IgD-negative memory B cell (primary cell): ENCODE measurements at regions not wholly inside any gene's neighbourhood (a gene's known extent, or its start where the extent isn't known, plus 50 kb on each side); places are given as distances from the start of the nearest gene placed in this dataset.

Source experiments
- H3K27ac Mint-ChIP-seq, 3 donors: one replicate each; pipeline ENCODE4 v1.8.0; 2020 to 2022; ENCODE audit warnings: mild to moderate bottlenecking in 3 of 3, mixed read lengths in 3 of 3, moderate library complexity in 1 of 3
- H3K27me3 Mint-ChIP-seq: one replicate; pipeline ENCODE4 v1.8.0; 2021; ENCODE audit warnings: mixed read lengths
- H3K36me3 Mint-ChIP-seq: one replicate; pipeline ENCODE4 v1.8.0; 2020; ENCODE audit warnings: mild to moderate bottlenecking, mixed read lengths
- H3K4me1 Mint-ChIP-seq, 3 donors: one replicate each; pipeline ENCODE4 v1.8.0; 2020 to 2022; ENCODE audit warnings: mixed read lengths in 3 of 3, mild to moderate bottlenecking in 1 of 3
- H3K4me3 Mint-ChIP-seq, 4 donors: one replicate each; pipeline ENCODE4 v1.8.0; 2020 to 2022; ENCODE audit warnings: mild to moderate bottlenecking in 4 of 4, mixed read lengths in 4 of 4, moderate library complexity in 3 of 4
- H3K9me3 Mint-ChIP-seq, 3 donors: one replicate each; pipeline ENCODE4 v1.8.0; 2020 to 2021; ENCODE audit warnings: mixed read lengths in 3 of 3, mild to moderate bottlenecking in 1 of 3

DNA sequence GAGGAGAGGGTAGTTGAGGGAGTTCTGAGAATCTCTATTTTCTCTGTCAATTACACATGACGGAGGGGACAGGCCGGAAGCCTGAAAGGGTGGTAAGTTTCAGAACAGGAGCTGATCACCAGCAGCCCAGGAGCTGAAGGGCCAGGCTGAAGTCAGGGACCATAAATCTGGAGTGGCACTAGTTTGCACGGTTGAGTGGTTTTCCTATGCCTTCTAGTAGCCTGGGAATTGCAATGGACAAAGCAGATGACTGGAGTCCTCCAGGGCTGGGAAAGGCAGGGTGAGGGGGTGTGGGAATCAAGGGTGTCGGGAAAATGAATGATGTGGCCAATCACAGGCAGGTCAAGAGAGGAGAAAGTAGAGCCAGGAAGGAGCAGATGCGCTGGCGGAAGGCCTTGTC lies 72.5 kb downstream of the MAGEF1 start:
- no peaks in the 10 kb centered on the region for H3K9me3 Mint-ChIP-seq
- peaks cover 1% of the 10 kb centered on the region for H3K36me3 Mint-ChIP-seq
- no peaks in the 10 kb centered on the region for H3K4me1 Mint-ChIP-seq
- H3K27me3 Mint-ChIP-seq, result peaks cover 12% of the 10 kb centered on the region
- H3K27ac Mint-ChIP-seq, result no peak overlapping the region
- no peak overlapping the region for H3K4me3 Mint-ChIP-seq

DNA sequence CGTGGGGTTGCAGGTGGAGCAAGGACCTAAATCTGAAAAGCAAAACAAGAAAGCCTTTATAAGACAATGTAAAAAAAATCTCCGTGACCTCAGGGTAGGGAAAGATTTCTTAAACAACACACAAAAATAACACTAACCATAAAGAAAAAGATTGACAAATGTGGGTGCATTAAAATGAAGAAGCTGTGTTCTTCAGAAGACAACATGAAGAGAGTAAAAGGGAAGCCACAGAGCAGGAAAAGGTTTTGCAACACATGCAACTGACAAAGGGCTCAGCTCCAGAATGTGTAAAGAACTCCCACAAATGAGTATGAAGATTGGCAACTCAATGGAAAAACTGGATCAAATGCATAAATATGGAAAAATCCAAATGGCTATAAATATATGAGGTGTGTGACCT lies 74.2 kb downstream of the MAGEF1 start:
- Mint-ChIP-seq H3K27ac (no peak overlapping the region), H3K4me1 (no peaks in the 10 kb centered on the region), H3K27me3 (peaks cover 14% of the 10 kb centered on the region), H3K9me3 (no peaks in the 10 kb centered on the region), H3K36me3 (peaks cover 1% of the 10 kb centered on the region), H3K4me3 (no peak overlapping the region)

DNA sequence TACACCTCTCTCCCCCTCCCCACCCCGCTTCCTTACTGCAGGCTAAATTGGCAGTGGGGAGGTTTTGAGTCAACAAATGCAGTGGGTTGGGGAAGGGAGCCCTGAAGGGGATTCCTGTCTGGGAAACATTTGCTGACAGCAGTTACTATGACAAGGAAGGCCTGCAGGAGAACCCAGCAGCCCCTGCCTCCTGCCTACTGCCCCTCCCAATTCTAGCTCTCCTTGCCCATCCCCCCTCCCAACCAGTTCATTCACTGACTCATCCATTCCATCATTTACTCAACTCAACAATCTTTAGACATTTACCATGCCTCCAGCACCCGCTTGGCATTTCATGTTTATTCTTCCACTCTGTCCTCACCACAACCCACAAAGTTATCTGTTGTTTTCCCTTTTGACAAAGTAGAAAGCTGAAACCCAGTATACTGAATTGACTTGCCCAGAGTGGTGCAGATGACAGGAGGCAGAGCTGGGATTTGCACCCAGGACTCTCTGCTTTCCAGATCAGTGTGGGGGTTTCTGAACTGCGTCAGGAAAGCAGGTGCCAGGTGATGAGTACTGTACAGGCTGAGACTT lies 75.0 kb downstream of the MAGEF1 start:
- no peaks in the 10 kb centered on the region for H3K9me3 Mint-ChIP-seq
- no peaks in the 10 kb centered on the region for H3K4me1 Mint-ChIP-seq
- H3K4me3 Mint-ChIP-seq, result no peak overlapping the region
- H3K27me3 Mint-ChIP-seq, result peaks cover 14% of the 10 kb centered on the region
- H3K27ac Mint-ChIP-seq, result no peak overlapping the region
- H3K36me3 Mint-ChIP-seq, result peaks cover 1% of the 10 kb centered on the region

DNA sequence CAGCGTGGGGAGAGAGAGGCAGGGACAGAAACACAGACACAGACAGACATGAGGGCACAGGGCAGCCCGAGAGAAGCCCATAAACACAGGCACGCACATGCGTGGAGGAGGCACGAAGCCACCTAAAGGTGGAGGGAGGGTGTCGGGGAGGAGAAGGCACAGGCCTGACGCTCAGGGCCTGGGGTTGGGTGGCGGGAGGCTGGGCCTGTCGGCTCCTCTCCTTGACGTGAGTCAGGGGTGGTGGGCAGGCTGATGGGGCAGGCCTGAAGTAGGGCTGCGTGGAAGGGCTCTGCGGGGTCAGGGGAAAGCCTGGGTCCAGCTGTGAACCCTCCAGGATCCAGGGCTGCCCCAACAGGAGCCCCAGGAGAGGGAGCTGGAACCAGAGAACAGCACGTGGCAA lies 74.2 kb downstream of the EPHB3 start:
- peaks cover 14% of the 10 kb centered on the region for H3K27me3 Mint-ChIP-seq
- no peak overlapping the region for H3K27ac Mint-ChIP-seq
- no peaks in the 10 kb centered on the region for H3K9me3 Mint-ChIP-seq
- H3K36me3 Mint-ChIP-seq, result no peaks in the 10 kb centered on the region
- H3K4me1 Mint-ChIP-seq, result no peaks in the 10 kb centered on the region
- no peak overlapping the region for H3K4me3 Mint-ChIP-seq

DNA sequence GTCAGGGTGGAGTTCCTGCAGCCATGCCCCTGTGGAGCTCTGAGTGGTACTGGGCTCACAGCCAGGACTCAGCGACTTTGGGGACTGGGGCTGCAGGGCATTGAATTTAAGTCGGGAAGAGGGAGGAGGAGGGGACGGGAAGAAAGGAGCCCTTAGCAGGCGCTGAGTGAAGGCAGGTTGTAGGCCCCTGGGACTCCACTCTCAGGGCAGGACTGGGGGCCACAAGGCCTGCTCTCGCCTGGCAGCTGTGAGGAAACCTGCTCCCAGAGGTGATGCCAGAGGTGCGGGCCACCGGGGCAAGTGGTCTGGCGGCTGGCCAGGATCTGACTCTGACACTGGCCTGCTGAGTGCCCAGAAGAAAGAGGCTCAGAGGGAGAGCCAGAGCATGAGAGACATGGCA lies 73.5 kb downstream of the EPHB3 start:
- no peaks in the 10 kb centered on the region for H3K9me3 Mint-ChIP-seq
- H3K27me3 Mint-ChIP-seq, result peaks cover 14% of the 10 kb centered on the region
- no peak overlapping the region for H3K27ac Mint-ChIP-seq
- H3K4me3 Mint-ChIP-seq, result no peak overlapping the region
- no peaks in the 10 kb centered on the region for H3K4me1 Mint-ChIP-seq
- H3K36me3 Mint-ChIP-seq, result no peaks in the 10 kb centered on the region

- Mint-ChIP-seq H3K9me3 (no peaks in the 10 kb centered on the region), H3K4me1 (no peaks in the 10 kb centered on the region), H3K27ac (no peak overlapping the region), H3K36me3 (no peaks in the 10 kb centered on the region), H3K4me3 (no peak overlapping the region), H3K27me3 (peaks cover 14% of the 10 kb centered on the region)
These were observed 71.6 kb downstream of the EPHB3 start for GRCh38 chr3:184633237-184633579.

- Mint-ChIP-seq H3K9me3 (peaks cover 0 to 2% (median 0%) of the 10 kb centered on the region in 3 donors), H3K4me3 (no peak overlapping the region), H3K27me3 (peaks cover 14% of the 10 kb centered on the region), H3K27ac (no peak overlapping the region), H3K4me1 (no peaks in the 10 kb centered on the region), H3K36me3 (no peaks in the 10 kb centered on the region)
These were observed 71.1 kb downstream of the EPHB3 start for GRCh38 chr3:184632551-184633236.
